Breast epithelium (tissue), 4 donors: ENCODE measurements at regions not wholly inside any gene's neighbourhood (a gene's known extent, or its start where the extent isn't known, plus 50 kb on each side); places are given as distances from the start of the nearest gene placed in this dataset.

Experiments used
- DNase-seq, 2 donors: peaks; one replicate each; pipeline ENCODE4 v3.0.0-alpha.2; 2019; ENCODE audit warnings: low spot score in 2 of 2
- H3K27ac ChIP-seq, 2 donors: fragments of 200-600 bp; sonication (generic) in 1 of 2; one replicate each; pipeline ENCODE4 v1.5.1; 2016 to 2019; ENCODE audit warnings: mild to moderate bottlenecking in 1 of 2
- H3K27me3 ChIP-seq, 2 donors: fragments of 200-600 bp; sonication (generic) in 1 of 2; one replicate each; pipeline versions ENCODE4 v1.5.1 to v1.6.0; 2017 to 2019; ENCODE audit warnings: control low read depth in 1 of 2, mild to moderate bottlenecking in 1 of 2
- H3K36me3 ChIP-seq: fragments of 200-600 bp; one replicate; pipeline ENCODE4 v1.5.1; 2019
- H3K4me1 ChIP-seq, 2 donors: fragments of 200-600 bp; sonication (generic); one replicate each; pipeline ENCODE4 v1.5.1; 2016 to 2019; ENCODE audit warnings: control low read depth in 1 of 2
- H3K4me3 ChIP-seq, 3 donors: fragments of 200-600 bp; sonication (generic); 1 replicate in 2 of 3; 2 replicates in 1 of 3; pipeline ENCODE4 v1.5.1; 2016 to 2019; ENCODE audit warnings: mild to moderate bottlenecking in 3 of 3, moderate library complexity in 2 of 3
- H3K9me3 ChIP-seq, 2 donors: fragments of 200-600 bp; sonication (generic) in 1 of 2; one replicate each; pipeline ENCODE4 v1.5.1; 2016 to 2019; ENCODE audit warnings: control low read depth in 1 of 2
- CTCF ChIP-seq, 3 donors: fragments of 450-650 bp; IDR thresholded peaks; one replicate each; pipeline ENCODE4 v1.5.1; 2016 to 2017; ENCODE audit warnings: antibody characterized with exemption in 3 of 3, mild to moderate bottlenecking in 3 of 3, moderate library complexity in 3 of 3
- POLR2A ChIP-seq: fragments of 450-650 bp; IDR thresholded peaks from one replicate; pipeline ENCODE4 v1.6.1; 2016; ENCODE audit warnings: antibody characterized with exemption, mild to moderate bottlenecking, moderate library complexity
- POLR2AphosphoS5 ChIP-seq, 3 donors: sonication (generic); formaldehyde crosslinking; IDR thresholded peaks; one replicate each; pipeline ENCODE4 v1.6.1; 2017; ENCODE audit warnings: antibody characterized with exemption in 3 of 3
- intact Hi-C: fragments of 100-400 bp; cut with DNase I; formaldehyde crosslinking; loops from one replicate; pipeline ENCODE4 v1.15.1; 2023; ENCODE audit warnings: low total_unique reads

- H3K9me3 ChIP-seq = no peaks in the 10 kb centered on the region
- H3K4me3 ChIP-seq = no peak overlapping the region
- H3K4me1 ChIP-seq = no peaks in the 10 kb centered on the region
- intact Hi-C loops = no loop called here
- DNase-seq = no peak
- H3K27ac ChIP-seq = no peak overlapping the region
- TF ChIP-seq POLR2A (no peak), POLR2AphosphoS5 (IDR thresholded peaks at IDR 0.05) (no peak)
- H3K27me3 ChIP-seq = no peaks in the 10 kb centered on the region
- no peaks in the 10 kb centered on the region for H3K36me3 ChIP-seq
Observed at GRCh38 chr12:17470460-17470859, 619.5 kb downstream of the RERGL start.

GRCh38 chr12:17459214-17459613 is 630.8 kb downstream of the RERGL start:
- no peak for TF ChIP-seq POLR2AphosphoS5 (IDR thresholded peaks at IDR 0.05)
- TF ChIP-seq CTCF (IDR thresholded peaks at IDR 0.05) = no peak
- TF ChIP-seq POLR2A = no peak
- intact Hi-C loops = no loop called here

GRCh38 chr12:17456486-17456885 is 633.5 kb downstream of the RERGL start:
- no peaks in the 10 kb centered on the region for H3K27me3 ChIP-seq
- TF ChIP-seq POLR2AphosphoS5 (IDR thresholded peaks at IDR 0.05) = no peak
- no peak for TF ChIP-seq CTCF (IDR thresholded peaks at IDR 0.05)
- no peak for TF ChIP-seq POLR2A
- no peak for DNase-seq

More at GRCh38 chr12:17459214-17459613, 630.8 kb downstream of the RERGL start:
- H3K4me3 ChIP-seq = no peak overlapping the region
- no peaks in the 10 kb centered on the region for H3K4me1 ChIP-seq
- peaks cover 3% of the 10 kb centered on the region for H3K36me3 ChIP-seq
- H3K9me3 ChIP-seq = no peaks in the 10 kb centered on the region
- no peak overlapping the region for H3K27ac ChIP-seq
- DNase-seq = no peak
- no peaks in the 10 kb centered on the region for H3K27me3 ChIP-seq

GRCh38 chr12:17438141-17438540 is 651.9 kb downstream of the RERGL start:
- TF ChIP-seq CTCF (IDR thresholded peaks at IDR 0.05) = no peak
- intact Hi-C loops = no loop called here
- no peak for DNase-seq
- Histone ChIP-seq H3K9me3 (peaks cover 6 to 21% of the 10 kb centered on the region in 2 donors), H3K27me3 (no peaks in the 10 kb centered on the region), H3K36me3 (no peaks in the 10 kb centered on the region), H3K4me1 (no peaks in the 10 kb centered on the region), H3K27ac (no peak overlapping the region), H3K4me3 (no peak overlapping the region)

More at GRCh38 chr12:17456486-17456885, 633.5 kb downstream of the RERGL start:
- H3K27ac ChIP-seq = no peak overlapping the region
- no peak overlapping the region for H3K4me3 ChIP-seq
- peaks cover 0 to 9% of the 10 kb centered on the region in 2 donors for H3K9me3 ChIP-seq
- peaks cover 3% of the 10 kb centered on the region for H3K36me3 ChIP-seq
- intact Hi-C loops = no loop called here
- H3K4me1 ChIP-seq = no peaks in the 10 kb centered on the region

GRCh38 chr12:17416748-17417147 is 673.2 kb downstream of the RERGL start:
- no peak for DNase-seq
- H3K27ac ChIP-seq = no peak overlapping the region
- no peaks in the 10 kb centered on the region for H3K27me3 ChIP-seq
- intact Hi-C loops = no loop called here
- no peaks in the 10 kb centered on the region for H3K36me3 ChIP-seq
- TF ChIP-seq CTCF (IDR thresholded peaks at IDR 0.05) = no peak
- TF ChIP-seq POLR2AphosphoS5 (IDR thresholded peaks at IDR 0.05) = no peak
- no peak for TF ChIP-seq POLR2A
- H3K4me3 ChIP-seq = no peak overlapping the region
- H3K4me1 ChIP-seq = no peaks in the 10 kb centered on the region
- peaks cover 0 to 24% of the 10 kb centered on the region in 2 donors for H3K9me3 ChIP-seq

GRCh38 chr12:17414596-17414995 is 675.4 kb downstream of the RERGL start:
- peaks cover 0 to 24% of the 10 kb centered on the region in 2 donors for H3K9me3 ChIP-seq
- no peaks in the 10 kb centered on the region for H3K36me3 ChIP-seq
- H3K4me3 ChIP-seq = no peak overlapping the region
- intact Hi-C loops = no loop called here
- H3K27me3 ChIP-seq = no peaks in the 10 kb centered on the region
- DNase-seq = no peak
- H3K27ac ChIP-seq = no peak overlapping the region
- no peak for TF ChIP-seq CTCF (IDR thresholded peaks at IDR 0.05)
- TF ChIP-seq POLR2AphosphoS5 (IDR thresholded peaks at IDR 0.05) = no peak
- TF ChIP-seq POLR2A = no peak
- H3K4me1 ChIP-seq = no peaks in the 10 kb centered on the region
